ENCODE measurements at regions not wholly inside any gene's neighbourhood (a gene's known extent, or its start where the extent isn't known, plus 50 kb on each side); places are given as distances from the start of the nearest gene placed in this dataset.
"Not testable (repeated sequence)": the region's sequence is repeated elsewhere in the genome, so short reads cannot be mapped to it uniquely, and the experiment has no call there.

GRCh38 chr7:131028295-131028694 is 294.3 kb upstream of the KLF14 start:
- DNase-seq: no peak

DNA sequence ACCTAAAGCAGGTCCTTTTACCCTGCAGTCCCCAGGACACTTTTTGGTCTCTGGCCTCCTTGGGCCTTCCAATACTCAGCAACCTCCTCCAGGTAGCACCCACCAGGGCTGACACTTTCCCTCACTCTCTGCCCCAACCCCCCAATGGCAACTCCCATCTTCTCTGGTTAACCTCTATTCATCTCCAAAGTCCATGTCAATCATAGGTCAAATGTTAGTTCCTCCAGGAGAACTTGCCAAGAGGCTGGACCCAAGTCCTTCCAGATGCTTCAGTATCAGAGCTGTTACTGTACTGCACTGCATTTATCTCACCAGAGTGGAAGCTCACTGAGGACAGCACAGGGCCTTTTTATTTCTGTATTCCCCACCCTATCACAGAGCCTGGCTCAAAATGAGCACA is 295.0 kb upstream of the KLF14 start:
- no peak for DNase-seq

DNA sequence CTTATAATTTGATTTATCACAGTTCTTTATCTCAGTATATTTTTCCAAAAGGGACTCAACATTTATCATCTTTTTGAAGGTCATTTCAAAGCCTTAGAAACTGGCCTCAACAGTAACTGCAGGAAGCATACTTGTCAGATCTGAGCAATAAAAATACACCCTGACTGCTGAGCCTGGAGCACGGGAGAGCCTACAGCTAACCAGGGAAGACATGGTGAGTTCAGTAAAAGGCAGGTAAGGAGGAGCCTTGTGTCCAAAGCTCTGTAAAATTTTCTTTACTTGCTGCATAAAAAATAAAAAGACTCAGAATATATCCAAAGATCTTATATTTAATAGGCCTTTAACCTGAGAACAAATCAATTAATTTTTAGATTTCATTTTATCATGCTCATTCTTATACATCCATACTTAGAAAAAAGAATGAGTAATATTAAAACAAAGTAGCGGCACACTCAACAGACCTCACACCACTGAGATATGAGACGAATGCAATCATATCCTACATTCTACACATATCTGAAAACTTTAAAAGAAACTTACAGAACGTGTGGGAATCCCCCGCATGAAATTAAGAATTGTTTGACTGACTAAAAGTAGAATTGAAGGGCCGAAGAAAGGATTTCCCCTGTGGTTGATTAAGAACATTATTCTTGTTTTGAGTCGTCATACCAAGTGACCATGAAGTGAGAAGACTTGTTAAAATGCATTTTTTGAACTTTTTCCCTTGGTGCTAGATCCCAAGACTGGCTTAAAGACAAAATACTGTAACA is 296.4 kb upstream of the MKLN1 start:
- no peak for DNase-seq

- DNase-seq: no peak
These were observed 294.9 kb upstream of the MKLN1 start for GRCh38 chr7:131032786-131033185.

- DNase-seq: peak in 1 of 2 experiments; percentile 41
These were observed 293.4 kb upstream of the MKLN1 start for GRCh38 chr7:131034166-131034881.

DNA sequence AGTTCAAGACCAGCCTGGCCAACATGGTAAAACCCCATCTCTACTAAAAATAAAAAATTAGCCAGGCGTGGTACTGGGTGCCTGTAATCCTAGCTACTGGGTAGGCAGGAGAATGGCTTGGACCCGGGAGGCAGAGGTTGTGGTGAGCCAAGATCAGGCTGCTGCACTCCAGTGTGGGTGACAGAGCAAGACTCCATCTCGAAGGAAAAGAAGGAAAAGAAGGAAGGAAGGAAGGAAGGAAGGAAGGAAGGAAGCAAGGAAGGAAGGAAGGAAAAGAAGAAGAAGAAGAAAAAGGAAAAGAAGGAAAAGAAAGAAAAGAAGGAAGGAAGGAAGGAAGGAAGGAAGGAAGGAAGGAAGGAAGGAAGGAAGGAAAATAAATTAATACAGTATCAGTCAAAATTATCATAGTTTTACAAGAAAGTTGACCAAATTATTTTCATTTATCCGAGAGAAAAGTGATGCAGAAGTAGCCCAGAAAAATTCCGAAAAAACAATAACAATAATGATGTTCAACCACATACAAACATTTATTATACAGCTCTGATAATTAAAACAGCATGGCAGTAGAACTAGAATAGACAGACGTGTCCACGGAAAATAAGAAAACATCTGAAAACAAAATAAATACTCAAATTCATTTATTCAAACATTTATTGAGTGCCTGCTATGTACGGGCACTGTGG is 292.4 kb upstream of the MKLN1 start:
- no peak for DNase-seq

DNA sequence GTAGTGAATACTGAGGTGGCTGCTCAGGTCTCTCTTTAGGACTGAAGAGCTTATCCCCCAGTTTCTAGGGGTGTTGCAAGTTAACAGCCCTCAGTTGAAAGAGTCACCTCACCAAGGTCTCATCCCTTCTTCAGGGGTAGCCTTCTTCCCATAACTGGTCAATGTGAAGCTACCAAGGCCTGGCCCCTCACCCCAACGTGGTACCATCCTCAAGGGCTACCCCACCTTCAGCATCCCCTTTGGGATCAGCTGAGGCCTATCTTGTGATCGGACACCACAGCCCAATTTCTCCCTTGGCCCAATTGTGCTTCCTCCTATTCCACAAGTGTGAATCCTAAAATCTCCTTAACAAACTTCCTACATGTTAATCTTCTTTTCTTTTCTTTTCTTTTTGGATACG is 289.5 kb upstream of the MKLN1 start:
- no peak for DNase-seq

DNA sequence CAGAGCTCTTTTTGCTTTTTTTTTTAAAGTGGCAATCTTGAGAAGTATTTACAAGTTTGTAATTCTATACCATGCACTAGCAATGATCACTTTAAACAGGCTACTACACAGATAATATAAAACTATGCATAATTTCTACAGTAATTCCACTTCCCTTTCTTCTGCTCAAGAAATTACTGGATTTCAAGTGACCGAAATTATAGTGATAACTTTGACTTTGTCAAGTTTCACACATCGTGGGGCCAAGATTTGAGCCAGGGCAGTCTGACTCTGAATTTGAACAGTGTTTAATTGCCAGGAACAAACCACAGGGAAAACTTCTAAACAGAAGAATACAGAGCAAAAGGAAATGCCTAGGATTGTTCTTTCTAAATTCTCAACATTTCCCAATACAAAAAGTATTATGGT is 288.3 kb upstream of the MKLN1 start:
- no peak for DNase-seq

GRCh38 chr7:131039836-131040235 is 287.8 kb upstream of the MKLN1 start:
- DNase-seq: no peak

DNA sequence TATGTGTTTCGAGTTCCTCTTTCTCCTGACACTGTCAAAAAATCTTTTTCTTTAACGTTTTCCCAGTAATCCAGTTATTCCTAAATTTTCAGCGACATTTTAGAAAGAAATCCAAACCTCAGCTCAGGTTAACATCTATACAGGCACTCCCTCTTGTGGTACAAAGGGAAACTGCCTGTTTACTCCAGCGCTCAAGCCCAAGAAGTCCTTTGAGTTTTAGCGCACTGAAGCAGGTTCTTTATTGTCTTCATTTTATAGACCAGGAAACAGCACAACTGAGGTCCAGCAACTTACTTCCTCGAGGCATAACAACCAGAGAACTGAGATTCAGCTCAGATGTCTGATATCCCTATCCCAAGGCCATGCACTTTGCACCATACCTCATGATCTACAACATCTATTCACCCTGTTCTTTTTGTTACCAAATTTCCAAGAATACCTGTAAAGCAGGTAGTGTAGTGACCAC is 287.2 kb upstream of the MKLN1 start:
- DNase-seq: peak; percentile 71 to 72

DNA sequence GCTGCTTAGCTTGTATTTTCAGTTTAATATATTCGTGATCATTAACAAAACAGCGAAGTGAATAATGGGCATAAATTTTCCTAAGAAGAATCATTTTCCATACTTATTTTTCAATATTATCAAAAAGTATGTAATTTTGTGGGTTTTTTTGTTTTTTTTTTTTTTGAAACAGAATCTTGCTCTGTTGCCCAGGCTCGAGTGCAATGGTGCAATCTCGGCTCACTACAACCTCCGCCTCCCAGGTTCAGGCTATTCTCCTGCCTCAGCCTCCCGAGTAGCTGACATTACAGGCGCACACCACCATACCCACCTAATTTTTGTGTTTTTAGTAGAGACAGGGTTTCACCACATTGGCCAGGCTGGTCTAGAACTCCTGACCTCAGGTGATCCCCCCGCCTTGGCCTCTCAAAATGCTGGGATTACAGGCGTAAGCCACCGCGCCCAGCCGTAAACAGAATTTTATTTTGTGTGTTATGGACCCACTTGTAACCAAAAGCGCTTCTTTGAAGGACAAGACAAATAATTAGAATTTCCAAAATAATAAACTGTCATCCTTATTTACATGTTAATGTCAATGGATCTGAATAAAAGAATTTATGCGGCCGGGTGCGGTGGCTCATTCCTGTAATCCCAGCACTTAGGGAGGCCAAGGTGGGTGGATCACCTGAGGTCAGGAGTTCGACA is 286.5 kb upstream of the MKLN1 start:
- DNase-seq: not testable (repeated sequence)

GRCh38 chr7:131042269-131043160 is 285.2 kb upstream of the MKLN1 start:
- no peak for DNase-seq

- no peak for DNase-seq
These were observed 282.1 kb upstream of the MKLN1 start for GRCh38 chr7:131045526-131045925.

GRCh38 chr7:131046246-131046645 is 281.4 kb upstream of the MKLN1 start:
- no peak for DNase-seq

DNA sequence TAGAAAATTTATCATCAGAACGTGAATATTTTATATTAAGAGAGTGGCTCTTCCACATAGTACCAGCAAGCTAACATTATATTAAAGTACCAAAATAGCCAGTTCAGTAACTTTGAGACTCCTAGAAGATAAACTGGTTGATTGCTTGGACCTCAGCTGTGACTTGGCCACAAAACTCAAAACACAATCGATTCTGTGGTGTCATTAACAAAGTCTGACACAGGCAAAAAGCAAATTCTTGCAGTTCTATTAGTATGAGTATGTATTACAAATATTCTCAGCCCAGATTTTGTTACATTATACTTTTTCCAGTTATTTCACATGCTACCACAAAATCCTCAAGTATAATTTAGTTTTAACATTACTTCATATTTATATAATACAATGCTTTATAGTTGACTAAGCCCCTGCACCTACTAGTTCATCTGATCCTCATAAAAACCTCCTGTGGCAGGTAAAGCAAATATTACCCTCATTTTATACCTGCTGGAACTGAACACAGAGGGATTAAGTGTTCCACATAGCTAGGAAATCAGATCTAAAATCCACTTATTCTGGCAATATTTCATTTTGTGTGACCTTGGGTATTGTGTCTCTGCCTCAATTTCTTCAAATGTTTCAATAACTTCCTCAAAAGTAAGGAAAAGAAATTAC is 279.9 kb upstream of the MKLN1 start:
- no peak for DNase-seq

DNA sequence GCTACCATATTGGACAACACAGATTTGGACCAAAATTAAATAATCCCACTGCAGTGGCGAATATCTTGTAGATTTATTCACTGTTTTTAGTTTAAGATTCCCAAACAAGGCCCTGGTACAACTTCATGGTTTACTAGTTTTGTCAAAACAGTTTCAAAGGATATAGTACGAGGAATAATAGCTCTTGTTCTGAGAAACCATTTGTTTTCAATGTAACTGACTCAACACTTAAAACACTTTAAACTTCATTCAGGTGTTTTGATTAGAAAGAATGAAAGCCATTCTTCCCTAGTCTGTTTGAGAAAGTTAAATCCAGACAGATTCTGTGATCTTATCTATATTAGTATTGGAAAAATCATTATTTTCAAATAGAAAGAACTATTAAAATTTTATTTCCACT is 276.4 kb upstream of the MKLN1 start:
- no peak for DNase-seq

GRCh38 chr7:131052285-131052904 is 275.3 kb upstream of the MKLN1 start:
- no peak for DNase-seq

DNA sequence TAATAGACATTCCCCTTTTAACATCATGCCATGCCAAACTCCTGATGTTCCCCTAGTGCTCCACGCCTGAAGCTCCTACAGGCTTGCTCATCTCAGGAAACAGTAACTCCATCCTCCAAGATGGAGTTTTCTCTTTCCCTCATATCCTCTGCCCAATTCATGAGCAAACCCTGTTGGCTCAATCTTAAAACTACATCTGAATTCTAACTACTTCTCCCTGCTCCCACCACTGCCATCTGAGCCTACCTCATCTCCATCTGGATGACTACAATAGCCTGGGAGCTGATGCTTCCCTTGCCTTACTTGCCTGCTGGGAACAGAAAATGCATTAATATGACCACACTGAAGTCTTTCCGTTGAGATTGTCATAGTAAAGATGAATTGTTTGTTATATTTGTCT is 271.7 kb upstream of the MKLN1 start:
- no peak for DNase-seq

DNA sequence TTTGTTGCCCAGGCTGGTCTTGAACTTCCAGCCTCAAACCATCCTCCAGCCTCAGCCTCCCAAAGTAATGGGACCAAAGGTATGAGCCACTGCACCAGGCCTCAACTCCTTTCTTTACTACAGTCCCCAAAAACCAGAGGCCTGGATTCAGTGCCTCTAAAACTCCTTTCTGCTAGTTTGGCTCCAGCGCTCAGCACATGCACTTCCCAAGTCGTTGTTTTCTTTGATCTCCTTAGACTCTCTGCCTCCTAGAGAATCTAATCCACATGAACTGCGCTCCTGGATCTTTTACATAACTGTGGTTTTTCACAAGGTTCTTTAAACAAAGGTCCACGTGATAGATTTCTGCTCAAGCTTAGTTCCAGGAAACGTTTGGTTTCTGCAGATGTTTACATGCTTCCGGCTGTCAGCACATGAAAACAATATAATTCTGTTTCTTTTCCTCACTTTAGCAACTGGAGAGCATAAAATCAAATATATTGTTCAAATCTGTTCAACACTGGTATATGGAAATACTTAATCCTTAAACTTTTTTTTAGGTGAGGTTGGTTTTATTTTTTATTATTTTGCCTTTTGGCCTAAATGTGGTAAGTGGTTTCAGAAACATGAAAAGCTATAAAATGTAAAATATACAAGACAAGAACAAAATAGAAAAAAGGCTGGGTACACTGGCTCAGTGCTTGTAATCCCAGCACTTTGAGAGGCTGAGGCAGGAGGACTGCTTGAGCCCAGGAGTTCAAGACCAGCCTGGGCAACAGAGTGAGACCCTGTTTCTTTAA is 270.5 kb upstream of the MKLN1 start:
- no peak for DNase-seq

GRCh38 chr7:131057794-131058070 is 269.9 kb upstream of the MKLN1 start:
- DNase-seq: no peak

All from NCI-H2081 (cell line).